ENCODE measurements at regions not wholly inside any gene's neighbourhood (a gene's known extent, or its start where the extent isn't known, plus 50 kb on each side); places are given as distances from the start of the nearest gene placed in this dataset.

DNA sequence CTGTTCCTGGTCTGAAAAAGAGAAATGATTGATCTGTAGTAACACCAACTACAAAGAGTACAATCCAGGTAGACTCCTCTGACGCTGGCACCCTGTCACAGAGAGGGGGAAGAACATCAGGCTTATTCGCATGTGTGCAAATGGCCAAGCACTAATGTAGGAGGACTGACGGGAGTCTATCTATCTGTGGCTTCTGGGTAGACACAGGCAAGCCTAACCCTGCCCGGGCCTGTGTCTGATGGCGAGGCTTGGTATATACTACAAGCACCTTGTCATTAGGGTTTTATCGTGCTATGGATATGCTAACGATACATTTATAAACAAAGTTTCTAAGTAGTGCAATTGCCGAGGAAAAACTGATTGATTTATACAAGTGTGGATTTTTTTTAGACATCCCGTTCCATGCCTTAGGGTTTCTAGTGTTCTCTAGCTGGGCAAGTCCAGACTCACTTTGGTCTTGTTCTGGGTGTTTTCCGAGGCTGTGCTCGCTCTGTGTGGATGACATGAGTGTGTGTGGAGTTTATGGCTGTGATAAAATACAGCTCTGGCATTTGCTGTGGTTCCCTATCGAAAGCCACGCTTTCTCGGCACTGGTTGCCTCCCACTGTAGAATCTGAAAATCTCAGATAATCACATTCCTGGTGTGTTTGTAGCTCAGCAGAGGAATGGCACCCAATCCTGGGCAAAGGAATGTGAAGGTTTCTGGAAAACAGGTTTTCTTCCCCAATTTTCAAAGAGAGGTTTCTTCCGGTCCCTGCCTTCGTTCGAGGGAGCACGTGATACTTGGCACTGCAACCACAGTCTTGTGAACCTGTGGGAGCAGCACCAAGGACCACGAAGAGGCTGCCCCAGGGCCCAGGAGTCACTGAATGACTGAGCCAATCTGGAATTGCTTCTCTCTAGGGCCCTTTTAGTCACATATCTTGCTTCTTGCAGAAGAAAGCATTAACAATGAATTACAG is 67.5 kb upstream of the EDN1 start:
- POLR2A ChIA-PET, result no interaction called here
- H3K4me2 ChIP-seq, result no peak overlapping the region
- no peaks in the 10 kb centered on the region for H3K4me1 ChIP-seq (ENCODE audit: control insufficient read depth in 1 of 2, insufficient read depth in 2 of 2, low read depth in 1 of 2, low read length in 1 of 2)
- H2AFZ ChIP-seq (ENCODE audit: low read depth), result no peak overlapping the region
- no peaks in the 10 kb centered on the region for H3K36me3 ChIP-seq (replicated peaks in 1 of 2; ENCODE audit: control insufficient read depth in 1 of 2, insufficient read depth in 2 of 2, low read length in 1 of 2)
- H3K9me3 ChIP-seq, result no peaks in the 10 kb centered on the region
- CTCF ChIA-PET, result interaction anchor here (0.7 kb wide), 1 partner anchor 12 kb away, joined by 3 read pairs; no protein-coding TSS in a partner anchor
- H3K27me3 ChIP-seq (ENCODE audit: insufficient read depth), result no peaks in the 10 kb centered on the region
- TF ChIP-seq, protein P1, sequence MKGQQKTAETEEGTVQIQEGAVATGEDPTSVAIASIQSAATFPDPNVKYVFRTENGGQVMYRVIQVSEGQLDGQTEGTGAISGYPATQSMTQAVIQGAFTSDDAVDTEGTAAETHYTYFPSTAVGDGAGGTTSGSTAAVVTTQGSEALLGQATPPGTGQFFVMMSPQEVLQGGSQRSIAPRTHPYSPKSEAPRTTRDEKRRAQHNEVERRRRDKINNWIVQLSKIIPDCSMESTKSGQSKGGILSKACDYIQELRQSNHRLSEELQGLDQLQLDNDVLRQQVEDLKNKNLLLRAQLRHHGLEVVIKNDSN (IDR thresholded peaks at IDR 0.05; ENCODE audit: borderline replicate concordance, low read depth), result no peak
- TF ChIP-seq RXRA (IDR thresholded peaks at IDR 0.05; ENCODE audit: borderline replicate concordance, low read depth) (no peak), YY1 (IDR thresholded peaks at IDR 0.05; ENCODE audit: low read depth) (no peak), RAD21 (IDR thresholded peaks at IDR 0.05; ENCODE audit: low read length) (no peak), SIN3A (IDR thresholded peaks at IDR 0.05; ENCODE audit: borderline replicate concordance, low read depth, low read length) (no peak), SMC3 (IDR thresholded peaks at IDR 0.05; ENCODE audit: low read depth, low read length) (no peak), GABPA (IDR thresholded peaks at IDR 0.05; ENCODE audit: low read depth) (no peak), MXI1 (IDR thresholded peaks at IDR 0.05; ENCODE audit: low read depth, low read length) (no peak), GATA2 (CRISPR knock-in tag; IDR thresholded peaks at IDR 0.05) (no peak), TCF12 (IDR thresholded peaks at IDR 0.05) (no peak), RCOR1 (IDR thresholded peaks at IDR 0.05; ENCODE audit: low read length) (no peak), NFIC (IDR thresholded peaks at IDR 0.05; ENCODE audit: borderline replicate concordance) (no peak), NRF1 (IDR thresholded peaks at IDR 0.05; ENCODE audit: low read depth, low read length) (no peak), FOSL2 (IDR thresholded peaks at IDR 0.05; ENCODE audit: borderline replicate concordance, low read depth) (no peak)
- TF ChIP-seq, protein P2, sequence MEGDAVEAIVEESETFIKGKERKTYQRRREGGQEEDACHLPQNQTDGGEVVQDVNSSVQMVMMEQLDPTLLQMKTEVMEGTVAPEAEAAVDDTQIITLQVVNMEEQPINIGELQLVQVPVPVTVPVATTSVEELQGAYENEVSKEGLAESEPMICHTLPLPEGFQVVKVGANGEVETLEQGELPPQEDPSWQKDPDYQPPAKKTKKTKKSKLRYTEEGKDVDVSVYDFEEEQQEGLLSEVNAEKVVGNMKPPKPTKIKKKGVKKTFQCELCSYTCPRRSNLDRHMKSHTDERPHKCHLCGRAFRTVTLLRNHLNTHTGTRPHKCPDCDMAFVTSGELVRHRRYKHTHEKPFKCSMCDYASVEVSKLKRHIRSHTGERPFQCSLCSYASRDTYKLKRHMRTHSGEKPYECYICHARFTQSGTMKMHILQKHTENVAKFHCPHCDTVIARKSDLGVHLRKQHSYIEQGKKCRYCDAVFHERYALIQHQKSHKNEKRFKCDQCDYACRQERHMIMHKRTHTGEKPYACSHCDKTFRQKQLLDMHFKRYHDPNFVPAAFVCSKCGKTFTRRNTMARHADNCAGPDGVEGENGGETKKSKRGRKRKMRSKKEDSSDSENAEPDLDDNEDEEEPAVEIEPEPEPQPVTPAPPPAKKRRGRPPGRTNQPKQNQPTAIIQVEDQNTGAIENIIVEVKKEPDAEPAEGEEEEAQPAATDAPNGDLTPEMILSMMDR (IDR thresholded peaks at IDR 0.05), result no peak
- TF ChIP-seq, protein P3, sequence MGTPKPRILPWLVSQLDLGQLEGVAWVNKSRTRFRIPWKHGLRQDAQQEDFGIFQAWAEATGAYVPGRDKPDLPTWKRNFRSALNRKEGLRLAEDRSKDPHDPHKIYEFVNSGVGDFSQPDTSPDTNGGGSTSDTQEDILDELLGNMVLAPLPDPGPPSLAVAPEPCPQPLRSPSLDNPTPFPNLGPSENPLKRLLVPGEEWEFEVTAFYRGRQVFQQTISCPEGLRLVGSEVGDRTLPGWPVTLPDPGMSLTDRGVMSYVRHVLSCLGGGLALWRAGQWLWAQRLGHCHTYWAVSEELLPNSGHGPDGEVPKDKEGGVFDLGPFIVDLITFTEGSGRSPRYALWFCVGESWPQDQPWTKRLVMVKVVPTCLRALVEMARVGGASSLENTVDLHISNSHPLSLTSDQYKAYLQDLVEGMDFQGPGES (IDR thresholded peaks at IDR 0.05; ENCODE audit: low read depth, low read length), result no peak
- TF ChIP-seq, protein P4, sequence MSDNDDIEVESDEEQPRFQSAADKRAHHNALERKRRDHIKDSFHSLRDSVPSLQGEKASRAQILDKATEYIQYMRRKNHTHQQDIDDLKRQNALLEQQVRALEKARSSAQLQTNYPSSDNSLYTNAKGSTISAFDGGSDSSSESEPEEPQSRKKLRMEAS (IDR thresholded peaks at IDR 0.05; ENCODE audit: low read depth), result no peak
- TF ChIP-seq, protein P5, sequence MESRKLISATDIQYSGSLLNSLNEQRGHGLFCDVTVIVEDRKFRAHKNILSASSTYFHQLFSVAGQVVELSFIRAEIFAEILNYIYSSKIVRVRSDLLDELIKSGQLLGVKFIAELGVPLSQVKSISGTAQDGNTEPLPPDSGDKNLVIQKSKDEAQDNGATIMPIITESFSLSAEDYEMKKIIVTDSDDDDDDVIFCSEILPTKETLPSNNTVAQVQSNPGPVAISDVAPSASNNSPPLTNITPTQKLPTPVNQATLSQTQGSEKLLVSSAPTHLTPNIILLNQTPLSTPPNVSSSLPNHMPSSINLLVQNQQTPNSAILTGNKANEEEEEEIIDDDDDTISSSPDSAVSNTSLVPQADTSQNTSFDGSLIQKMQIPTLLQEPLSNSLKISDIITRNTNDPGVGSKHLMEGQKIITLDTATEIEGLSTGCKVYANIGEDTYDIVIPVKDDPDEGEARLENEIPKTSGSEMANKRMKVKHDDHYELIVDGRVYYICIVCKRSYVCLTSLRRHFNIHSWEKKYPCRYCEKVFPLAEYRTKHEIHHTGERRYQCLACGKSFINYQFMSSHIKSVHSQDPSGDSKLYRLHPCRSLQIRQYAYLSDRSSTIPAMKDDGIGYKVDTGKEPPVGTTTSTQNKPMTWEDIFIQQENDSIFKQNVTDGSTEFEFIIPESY (IDR thresholded peaks at IDR 0.05; ENCODE audit: borderline replicate concordance, low read depth), result no peak
- H3K9me2 ChIP-seq, result no peaks in the 10 kb centered on the region
- no peak overlapping the region for H3K4me3 ChIP-seq (ENCODE audit: low read depth in 2 of 2, low read length in 1 of 2)
- no peaks in the 10 kb centered on the region for H3F3A ChIP-seq (replicated peaks; ENCODE audit: insufficient read depth)
- no peaks in the 10 kb centered on the region for H3K79me2 ChIP-seq (ENCODE audit: insufficient read depth)
- H3K9ac ChIP-seq, result no peak overlapping the region
- WGBS (ENCODE audit: low lambda C conversion rate), result 85% methylated on average over 19 of the region's 19 CpGs
- H4K20me1 ChIP-seq (ENCODE audit: insufficient read depth), result no peaks in the 10 kb centered on the region
- no peak for DNase-seq
- no peak overlapping the region for H3K27ac ChIP-seq (ENCODE audit: low read depth in 2 of 2, low read length in 1 of 2)

All from SK-N-SH (cell line).